H9 (cell line): ENCODE measurements at regions not wholly inside any gene's neighbourhood (a gene's known extent, or its start where the extent isn't known, plus 50 kb on each side); places are given as distances from the start of the nearest gene placed in this dataset.

Source experiments
- DNase-seq: peaks from one replicate; pipeline ENCODE4 v3.0.0-alpha.2; 2017
- H2AFZ ChIP-seq: one replicate; pipeline ENCODE4 v1.6.1; 2013; ENCODE audit warnings: mild to moderate bottlenecking, low read length, control low read depth, moderate library complexity
- H2AK5ac ChIP-seq: 2 replicates; pipeline ENCODE4 v1.6.1; 2013; ENCODE audit warnings: low read length, control low read depth, mixed read lengths; ENCODE audit not compliant: insufficient read length
- H2BK120ac ChIP-seq: one replicate; pipeline ENCODE4 v1.6.1; 2013; ENCODE audit warnings: low read depth, mild to moderate bottlenecking, low read length, control low read depth, inconsistent platforms; ENCODE audit not compliant: poor library complexity, severe bottlenecking
- H2BK12ac ChIP-seq: 2 replicates; pipeline ENCODE4 v1.6.1; 2013; ENCODE audit warnings: low read length, control low read depth, mixed read lengths, low read depth; ENCODE audit not compliant: insufficient read length
- H2BK15ac ChIP-seq: 2 replicates; pipeline ENCODE4 v1.6.1; 2013; ENCODE audit warnings: low read depth, low read length, control low read depth
- H2BK20ac ChIP-seq: one replicate; pipeline ENCODE4 v1.6.1; 2013; ENCODE audit warnings: low read depth, mild to moderate bottlenecking, low read length, control low read depth, inconsistent platforms; ENCODE audit not compliant: poor library complexity, severe bottlenecking
- H2BK5ac ChIP-seq: 2 replicates; pipeline ENCODE4 v1.6.1; 2013; ENCODE audit warnings: low read length, control low read depth, mixed read lengths; ENCODE audit not compliant: insufficient read length
- H3K14ac ChIP-seq: 2 replicates; pipeline ENCODE4 v1.6.1; 2013; ENCODE audit warnings: low read length, control low read depth; ENCODE audit not compliant: insufficient read depth
- H3K18ac ChIP-seq: 2 replicates; pipeline ENCODE4 v1.6.1; 2013; ENCODE audit warnings: low read depth, mild to moderate bottlenecking, mixed read lengths, low read length, control low read depth; ENCODE audit not compliant: insufficient read length
- H3K23ac ChIP-seq: 2 replicates; pipeline ENCODE4 v1.6.1; 2013; ENCODE audit warnings: low read length, control low read depth, mixed read lengths, low read depth; ENCODE audit not compliant: insufficient read length
- H3K23me2 ChIP-seq: 2 replicates; pipeline ENCODE4 v1.6.1; 2013; ENCODE audit warnings: low read depth, mild to moderate bottlenecking, mixed read lengths, low read length, control low read depth; ENCODE audit not compliant: insufficient read length, poor library complexity, severe bottlenecking
- H3K27ac ChIP-seq: 2 replicates; pipeline ENCODE4 v1.5.1; 2013; ENCODE audit warnings: low read length, control low read depth, mixed read lengths, low read depth; ENCODE audit not compliant: insufficient read length
- H3K27me3 ChIP-seq: 2 replicates; pipeline ENCODE4 v1.6.1; 2013; ENCODE audit warnings: low read length, control low read depth, inconsistent platforms; ENCODE audit not compliant: insufficient read depth
- H3K4ac ChIP-seq: 2 replicates; pipeline ENCODE4 v1.6.1; 2013; ENCODE audit warnings: low read depth, mild to moderate bottlenecking, control low read depth, inconsistent platforms, low read length, moderate library complexity
- H3K4me1 ChIP-seq: 2 replicates; pipeline ENCODE4 v1.6.1; 2013; ENCODE audit warnings: low read length, control low read depth, inconsistent platforms; ENCODE audit not compliant: insufficient read depth
- H3K4me2 ChIP-seq: 2 replicates; pipeline ENCODE4 v1.6.1; 2013; ENCODE audit warnings: low read length, control low read depth, mixed read lengths; ENCODE audit not compliant: insufficient read length, insufficient read depth
- H3K56ac ChIP-seq: 2 replicates; pipeline ENCODE4 v1.6.1; 2013; ENCODE audit warnings: low read depth, mild to moderate bottlenecking, mixed read lengths, low read length, control low read depth; ENCODE audit not compliant: insufficient read length
- H3K79me1 ChIP-seq: 2 replicates; pipeline ENCODE4 v1.6.1; 2013; ENCODE audit warnings: low read depth, mild to moderate bottlenecking, moderate library complexity, low read length, control low read depth, inconsistent platforms; ENCODE audit not compliant: insufficient read depth, poor library complexity, severe bottlenecking
- H3K79me2 ChIP-seq: 2 replicates; pipeline ENCODE4 v1.6.1; 2013; ENCODE audit warnings: low read length, control low read depth, inconsistent platforms; ENCODE audit not compliant: insufficient read depth
- H3K9ac ChIP-seq: 2 replicates; pipeline ENCODE4 v1.6.1; 2013; ENCODE audit warnings: low read length, control low read depth, mixed read lengths; ENCODE audit not compliant: insufficient read length; ENCODE audit errors: extremely low read depth
- H3K9me3 ChIP-seq: one replicate; pipeline ENCODE4 v1.6.1; 2013; ENCODE audit warnings: low read depth, low read length, inconsistent platforms; ENCODE audit not compliant: control insufficient read depth
- H3T11ph ChIP-seq: one replicate; pipeline ENCODE4 v1.6.1; 2013; ENCODE audit warnings: mild to moderate bottlenecking, low read length, control low read depth, inconsistent platforms
- H4K20me1 ChIP-seq: one replicate; pipeline ENCODE4 v1.6.1; 2013; ENCODE audit not compliant: control insufficient read depth, insufficient read length, insufficient read depth
- H4K5ac ChIP-seq: 2 replicates; pipeline ENCODE4 v1.6.1; 2013; ENCODE audit warnings: low read depth, mild to moderate bottlenecking, mixed read lengths, low read length, control low read depth; ENCODE audit not compliant: insufficient read length
- H4K8ac ChIP-seq: replicated peaks from 2 replicates; pipeline ENCODE4 v1.6.1; 2013; ENCODE audit warnings: low read length, control low read depth, mixed read lengths, low read depth; ENCODE audit not compliant: insufficient read length
- H4K91ac ChIP-seq: 2 replicates; pipeline ENCODE4 v1.6.1; 2013; ENCODE audit warnings: low read depth, mild to moderate bottlenecking, moderate library complexity, mixed read lengths, low read length, control low read depth; ENCODE audit not compliant: insufficient read length
- H3K27ac Mint-ChIP-seq, 3 experiments: 2 replicates in 2 of 3; 3 replicates in 1 of 3; pipeline ENCODE4 v1.8.0; 2020 to 2021; ENCODE audit warnings: mixed read lengths in 3 of 3, mild to moderate bottlenecking in 1 of 3, moderate library complexity in 1 of 3
- H3K27me3 Mint-ChIP-seq: 2 replicates; pipeline ENCODE4 v1.8.0; 2021; ENCODE audit warnings: low read depth, mild to moderate bottlenecking, moderate library complexity, mixed read lengths
- H3K36me3 Mint-ChIP-seq, 3 experiments: 2 replicates in 2 of 3; 3 replicates in 1 of 3; pipeline ENCODE4 v1.8.0; 2020 to 2021; ENCODE audit warnings: low read depth in 3 of 3, mixed read lengths in 3 of 3; ENCODE audit not compliant: insufficient read depth in 1 of 3
- H3K4me1 Mint-ChIP-seq, 2 experiments: 2 replicates each; pipeline ENCODE4 v1.8.0; 2020; ENCODE audit warnings: mixed read lengths in 2 of 2
- H3K4me3 Mint-ChIP-seq, 2 experiments: 2 replicates in 1 of 2; 3 replicates in 1 of 2; pipeline ENCODE4 v1.8.0; 2020 to 2021; ENCODE audit warnings: mild to moderate bottlenecking in 2 of 2, mixed read lengths in 2 of 2, moderate library complexity in 1 of 2
- H3K9me3 Mint-ChIP-seq, 2 experiments: 2 replicates in 1 of 2; 3 replicates in 1 of 2; pipeline ENCODE4 v1.8.0; 2020; ENCODE audit warnings: mild to moderate bottlenecking in 2 of 2, mixed read lengths in 2 of 2, moderate library complexity in 1 of 2
- WGBS: extraction: QIAGEN DNeasy Blood & Tissue Kit; methylation state at CpG from one replicate; pipeline ENCODE4 v1.1.7; 2013; ENCODE audit warnings: missing lambda C conversion rate, low lambda C conversion rate, mixed read lengths; ENCODE audit not compliant: insufficient read length; ENCODE audit errors: extremely low coverage; 5-methylcytosine and 5-hydroxymethylcytosine counted together
- TF ChIP-seq, protein P1 (sequence below): fragments of 200-600 bp; sonication (generic); conservative IDR thresholded peaks from 3 replicates; pipeline ENCODE4 v1.8.0; 2021; ENCODE audit warnings: antibody characterized with exemption, mild to moderate bottlenecking

- H3K27me3 Mint-ChIP-seq = no peaks in the 10 kb centered on the region
- Histone ChIP-seq H3K27ac (no peak overlapping the region), H2BK20ac (no peak overlapping the region), H3K79me2 (no peaks in the 10 kb centered on the region), H4K5ac (no peak overlapping the region), H3K27me3 (no peaks in the 10 kb centered on the region), H3K9ac (no peak overlapping the region), H3T11ph (no peak overlapping the region), H2AK5ac (no peak overlapping the region), H4K8ac (no peak overlapping the region), H2BK5ac (no peak overlapping the region), H3K4me2 (no peak overlapping the region), H3K14ac (no peak overlapping the region), H3K23ac (no peak overlapping the region), H2BK15ac (no peak overlapping the region), H3K4ac (no peak overlapping the region), H3K56ac (no peak overlapping the region), H3K9me3 (no peaks in the 10 kb centered on the region), H4K91ac (no peak overlapping the region), H2AFZ (no peak overlapping the region), H3K18ac (no peak overlapping the region), H3K23me2 (no peaks in the 10 kb centered on the region), H2BK12ac (no peak overlapping the region), H2BK120ac (no peak overlapping the region), H3K79me1 (no peaks in the 10 kb centered on the region), H4K20me1 (no peaks in the 10 kb centered on the region), H3K4me1 (no peaks in the 10 kb centered on the region)
- WGBS = no CpG with 5 or more reads among the region's 10 CpGs
- H3K36me3 Mint-ChIP-seq = no peaks in the 10 kb centered on the region
- DNase-seq = no peak
- H3K27ac Mint-ChIP-seq = no peak overlapping the region
- no peaks in the 10 kb centered on the region; a peak in 1 of 5 replicates for H3K9me3 Mint-ChIP-seq
- H3K4me3 Mint-ChIP-seq = no peak overlapping the region
- TF ChIP-seq, protein P1, sequence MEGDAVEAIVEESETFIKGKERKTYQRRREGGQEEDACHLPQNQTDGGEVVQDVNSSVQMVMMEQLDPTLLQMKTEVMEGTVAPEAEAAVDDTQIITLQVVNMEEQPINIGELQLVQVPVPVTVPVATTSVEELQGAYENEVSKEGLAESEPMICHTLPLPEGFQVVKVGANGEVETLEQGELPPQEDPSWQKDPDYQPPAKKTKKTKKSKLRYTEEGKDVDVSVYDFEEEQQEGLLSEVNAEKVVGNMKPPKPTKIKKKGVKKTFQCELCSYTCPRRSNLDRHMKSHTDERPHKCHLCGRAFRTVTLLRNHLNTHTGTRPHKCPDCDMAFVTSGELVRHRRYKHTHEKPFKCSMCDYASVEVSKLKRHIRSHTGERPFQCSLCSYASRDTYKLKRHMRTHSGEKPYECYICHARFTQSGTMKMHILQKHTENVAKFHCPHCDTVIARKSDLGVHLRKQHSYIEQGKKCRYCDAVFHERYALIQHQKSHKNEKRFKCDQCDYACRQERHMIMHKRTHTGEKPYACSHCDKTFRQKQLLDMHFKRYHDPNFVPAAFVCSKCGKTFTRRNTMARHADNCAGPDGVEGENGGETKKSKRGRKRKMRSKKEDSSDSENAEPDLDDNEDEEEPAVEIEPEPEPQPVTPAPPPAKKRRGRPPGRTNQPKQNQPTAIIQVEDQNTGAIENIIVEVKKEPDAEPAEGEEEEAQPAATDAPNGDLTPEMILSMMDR = no peak
- no peaks in the 10 kb centered on the region; a peak in 1 of 4 replicates for H3K4me1 Mint-ChIP-seq
Observed at GRCh38 chr4:148914301-148914700, 472.1 kb upstream of the NR3C2 start.
